ENCODE measurements at regions not wholly inside any gene's neighbourhood (a gene's known extent, or its start where the extent isn't known, plus 50 kb on each side); places are given as distances from the start of the nearest gene placed in this dataset.

DNA sequence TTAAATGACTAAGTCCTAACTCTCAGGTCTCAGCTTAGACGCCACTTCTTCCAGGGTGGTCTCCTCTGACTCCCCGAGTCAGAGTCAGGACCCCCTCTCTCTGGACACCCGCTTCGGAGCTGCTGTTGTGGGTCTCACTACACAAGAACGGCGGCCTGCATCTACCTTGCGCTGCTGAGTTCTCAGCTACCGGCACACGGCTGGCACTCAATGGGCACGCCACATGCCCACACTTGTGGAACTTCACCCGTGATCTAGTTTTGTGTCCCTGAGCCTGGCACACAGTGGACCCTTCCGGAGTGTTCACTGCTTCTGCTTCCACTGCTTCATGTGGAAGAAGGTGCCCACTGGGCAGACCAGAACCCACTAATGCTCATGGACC lies 58.3 kb upstream of the ID2 start:
- no peak overlapping the region for H3K9ac ChIP-seq (ENCODE audit: low read length in 2 of 2)
- no peak overlapping the region for H3K27ac ChIP-seq (ENCODE audit: low read length)
- no peaks in the 10 kb centered on the region for H3K4me1 ChIP-seq (ENCODE audit: control insufficient read depth, insufficient read depth, low read length)
- no peaks in the 10 kb centered on the region for H3K9me3 ChIP-seq (ENCODE audit: control insufficient read depth in 2 of 2, low read length in 2 of 2)
- no peaks in the 10 kb centered on the region for H3K27me3 ChIP-seq (ENCODE audit: control insufficient read depth in 1 of 2, insufficient read depth in 2 of 2, low read length in 2 of 2)
- no peaks in the 10 kb centered on the region for H3K36me3 ChIP-seq (ENCODE audit: control insufficient read depth in 2 of 2, insufficient read depth in 2 of 2, low read length in 2 of 2)
- no peak overlapping the region for H3K4me3 ChIP-seq (ENCODE audit: low read length in 2 of 2)

DNA sequence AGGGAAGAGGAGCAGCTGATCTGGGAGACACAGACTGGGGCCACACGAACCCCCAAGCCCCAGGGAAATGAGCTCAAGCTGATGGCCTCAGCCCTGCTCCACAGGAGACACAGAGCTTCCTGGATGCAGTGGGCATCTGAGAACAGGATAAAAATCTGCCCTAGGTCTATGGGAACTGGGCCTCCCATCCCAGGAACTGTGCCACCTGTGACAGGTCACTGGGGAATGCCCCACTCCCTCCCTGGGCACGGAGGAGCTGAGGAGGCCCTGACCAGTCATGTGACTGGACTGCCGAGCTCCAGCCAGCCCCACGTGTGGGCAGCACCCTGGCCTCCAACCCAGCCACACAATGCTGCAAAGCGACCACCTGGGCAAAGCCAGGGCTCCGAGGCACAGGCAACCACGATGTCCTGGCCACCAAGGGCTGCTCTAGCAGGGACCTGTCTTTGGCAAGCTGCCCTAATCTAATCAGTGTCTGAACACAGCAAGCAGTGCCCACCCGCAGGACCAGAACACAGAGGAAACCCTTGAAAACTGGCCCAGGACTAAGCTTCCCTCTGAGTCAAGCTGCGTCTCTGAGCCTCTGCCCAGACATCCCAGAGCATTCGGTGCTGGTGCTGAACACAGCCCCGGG lies 57.8 kb upstream of the ID2 start:
- H3K9me3 ChIP-seq (ENCODE audit: control insufficient read depth in 2 of 2, low read length in 2 of 2) = no peaks in the 10 kb centered on the region
- H3K4me1 ChIP-seq (ENCODE audit: control insufficient read depth, insufficient read depth, low read length) = no peaks in the 10 kb centered on the region
- no peak overlapping the region for H3K27ac ChIP-seq (ENCODE audit: low read length)
- H3K4me3 ChIP-seq (ENCODE audit: low read length in 2 of 2) = no peak overlapping the region
- no peaks in the 10 kb centered on the region for H3K27me3 ChIP-seq (ENCODE audit: control insufficient read depth in 1 of 2, insufficient read depth in 2 of 2, low read length in 2 of 2)
- no peak overlapping the region for H3K9ac ChIP-seq (ENCODE audit: low read length in 2 of 2)
- no peaks in the 10 kb centered on the region for H3K36me3 ChIP-seq (ENCODE audit: control insufficient read depth in 2 of 2, insufficient read depth in 2 of 2, low read length in 2 of 2)

DNA sequence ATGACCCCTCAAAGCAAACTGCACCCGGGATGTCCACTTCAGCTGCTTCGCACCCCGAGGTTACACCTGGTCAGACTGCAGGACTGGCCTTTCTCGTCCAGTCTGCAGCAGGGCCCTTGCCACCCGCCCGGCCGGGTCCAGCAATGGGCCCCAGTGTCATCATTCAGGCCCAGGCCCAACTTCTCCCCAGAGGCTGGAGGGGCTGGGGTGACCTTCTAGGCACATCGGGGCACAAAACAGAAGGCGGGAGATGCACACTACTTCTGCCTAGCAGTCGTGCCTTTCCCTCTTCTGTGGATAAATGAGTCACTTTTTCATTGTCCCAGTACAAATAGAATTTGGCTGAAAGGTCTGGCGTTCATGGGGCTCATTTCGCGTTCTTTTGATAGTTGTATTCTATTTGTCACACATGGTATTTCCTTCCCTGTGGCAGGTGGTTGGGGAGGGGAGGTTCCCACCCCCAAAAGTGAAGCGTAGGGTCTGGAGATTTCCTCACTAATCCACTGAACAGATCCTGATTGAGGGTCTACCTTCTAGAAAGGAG lies 56.9 kb upstream of the ID2 start:
- H3K4me3 ChIP-seq (ENCODE audit: low read length in 2 of 2) = no peak overlapping the region
- no peaks in the 10 kb centered on the region for H3K9me3 ChIP-seq (ENCODE audit: control insufficient read depth in 2 of 2, low read length in 2 of 2)
- H3K27me3 ChIP-seq (ENCODE audit: control insufficient read depth in 1 of 2, insufficient read depth in 2 of 2, low read length in 2 of 2) = no peaks in the 10 kb centered on the region
- H3K27ac ChIP-seq (ENCODE audit: low read length) = no peak overlapping the region
- H3K9ac ChIP-seq (ENCODE audit: low read length in 2 of 2) = no peak overlapping the region
- no peaks in the 10 kb centered on the region for H3K4me1 ChIP-seq (ENCODE audit: control insufficient read depth, insufficient read depth, low read length)
- no peaks in the 10 kb centered on the region for H3K36me3 ChIP-seq (ENCODE audit: control insufficient read depth in 2 of 2, insufficient read depth in 2 of 2, low read length in 2 of 2)

DNA sequence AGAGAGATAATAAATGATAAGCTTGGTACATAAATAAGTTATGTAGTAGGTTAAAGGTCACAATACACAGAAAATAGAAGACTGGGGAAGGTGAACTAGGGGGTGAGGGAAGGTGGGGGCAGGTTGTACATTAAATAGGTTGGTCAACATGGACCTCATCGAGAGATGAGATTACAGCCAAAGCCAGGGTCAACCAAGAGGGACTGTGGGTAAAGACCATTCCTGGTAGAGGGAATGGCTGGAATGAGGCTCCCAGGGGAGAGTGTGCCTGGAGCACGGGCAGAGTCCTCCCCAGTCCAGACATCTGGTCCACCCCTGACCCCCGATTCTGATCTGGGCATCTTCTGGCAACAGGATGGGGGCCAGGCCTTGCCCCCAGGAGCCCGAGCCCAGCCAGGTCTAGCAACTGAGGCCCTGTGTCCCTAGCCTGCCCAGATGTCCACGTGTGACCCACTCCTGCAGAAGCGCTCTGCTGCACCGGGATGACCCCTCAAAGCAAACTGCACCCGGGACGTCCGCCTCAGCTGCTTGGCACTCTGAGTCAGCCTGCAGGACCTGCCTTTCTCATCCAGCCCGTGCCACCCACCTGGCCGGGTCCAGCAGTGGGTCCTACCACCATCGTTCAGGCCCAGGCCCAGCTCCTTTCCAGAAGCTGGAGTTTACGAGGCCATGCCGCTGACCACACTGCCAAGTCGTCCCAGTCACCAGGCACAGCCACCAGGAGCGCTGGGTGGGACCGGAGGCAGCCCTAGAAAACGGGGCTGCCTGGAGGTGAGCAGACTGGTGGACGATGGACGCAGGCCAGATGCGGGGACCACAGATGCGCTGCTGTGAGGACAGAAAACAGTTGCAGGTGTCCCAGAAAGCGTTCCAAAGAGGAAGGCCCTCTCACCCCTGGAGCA lies 56.2 kb upstream of the ID2 start:
- H3K4me3 ChIP-seq (ENCODE audit: low read length in 2 of 2) = no peak overlapping the region
- H3K27ac ChIP-seq (ENCODE audit: low read length) = no peak overlapping the region
- no peaks in the 10 kb centered on the region for H3K36me3 ChIP-seq (ENCODE audit: control insufficient read depth in 2 of 2, insufficient read depth in 2 of 2, low read length in 2 of 2)
- no peaks in the 10 kb centered on the region for H3K4me1 ChIP-seq (ENCODE audit: control insufficient read depth, insufficient read depth, low read length)
- H3K9me3 ChIP-seq (ENCODE audit: control insufficient read depth in 2 of 2, low read length in 2 of 2) = no peaks in the 10 kb centered on the region
- H3K9ac ChIP-seq (ENCODE audit: low read length in 2 of 2) = no peak overlapping the region
- H3K27me3 ChIP-seq (ENCODE audit: control insufficient read depth in 1 of 2, insufficient read depth in 2 of 2, low read length in 2 of 2) = no peaks in the 10 kb centered on the region

DNA sequence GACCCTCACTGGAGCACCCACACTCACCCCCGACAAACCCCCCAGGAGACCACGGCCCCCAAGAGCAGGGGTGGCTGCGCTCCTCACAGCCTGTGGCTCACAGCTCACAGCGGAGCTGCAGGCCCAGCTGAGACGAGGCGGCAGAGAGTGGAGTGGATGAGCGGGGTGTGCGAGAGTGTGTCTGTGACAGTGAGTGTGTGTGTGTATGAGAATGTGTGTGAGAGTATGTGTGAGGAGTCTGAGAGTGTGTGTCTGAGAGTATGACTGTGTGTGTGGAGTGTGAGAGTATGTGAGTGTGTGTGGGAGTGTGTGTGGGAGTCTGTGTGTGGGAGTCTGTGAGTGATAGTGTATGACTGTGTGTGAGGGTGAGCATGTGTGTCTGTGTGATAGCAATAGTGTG lies 55.3 kb upstream of the ID2 start:
- no peaks in the 10 kb centered on the region for H3K4me1 ChIP-seq (ENCODE audit: control insufficient read depth, insufficient read depth, low read length)
- no peak overlapping the region for H3K4me3 ChIP-seq (ENCODE audit: low read length in 2 of 2)
- H3K9me3 ChIP-seq (ENCODE audit: control insufficient read depth in 2 of 2, low read length in 2 of 2) = no peaks in the 10 kb centered on the region
- H3K27me3 ChIP-seq (ENCODE audit: control insufficient read depth in 1 of 2, insufficient read depth in 2 of 2, low read length in 2 of 2) = no peaks in the 10 kb centered on the region
- H3K9ac ChIP-seq (ENCODE audit: low read length in 2 of 2) = no peak overlapping the region
- no peaks in the 10 kb centered on the region for H3K36me3 ChIP-seq (ENCODE audit: control insufficient read depth in 2 of 2, insufficient read depth in 2 of 2, low read length in 2 of 2)
- H3K27ac ChIP-seq (ENCODE audit: low read length) = no peak overlapping the region

DNA sequence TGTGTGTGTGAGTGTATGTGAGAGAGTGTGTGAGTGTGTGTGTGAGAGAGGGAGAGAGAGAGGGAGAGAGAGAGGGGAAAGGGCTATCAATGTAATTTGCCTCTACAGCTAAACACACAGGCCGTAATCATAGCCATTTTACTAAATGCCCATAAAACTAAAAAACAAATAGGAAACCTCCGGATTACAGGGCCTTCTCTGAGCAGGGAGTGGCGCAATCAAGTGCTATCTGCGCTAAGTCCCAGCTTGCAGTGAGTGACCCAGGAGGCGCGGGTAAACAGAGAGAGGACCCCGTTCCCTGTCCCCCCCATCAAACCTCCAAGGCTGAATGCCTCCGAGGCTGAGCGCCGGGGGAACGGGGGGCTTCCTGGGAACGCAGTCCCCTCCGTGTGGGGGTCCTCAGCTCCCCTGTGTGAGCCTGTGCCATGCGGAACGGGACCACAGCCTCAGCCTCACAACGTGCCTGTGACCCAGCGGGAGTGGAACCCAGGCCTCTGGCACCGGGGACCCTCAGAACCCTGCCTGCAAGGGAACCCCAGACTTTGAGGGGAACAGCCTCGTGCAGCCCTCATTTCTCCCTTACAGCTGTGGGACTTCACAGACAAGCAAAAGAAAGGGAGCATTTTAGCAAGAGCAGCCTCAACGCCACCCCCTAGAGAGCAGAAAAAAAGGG lies 54.7 kb upstream of the ID2 start:
- no peak overlapping the region for H3K4me3 ChIP-seq (ENCODE audit: low read length in 2 of 2)
- H3K27me3 ChIP-seq (ENCODE audit: control insufficient read depth in 1 of 2, insufficient read depth in 2 of 2, low read length in 2 of 2) = no peaks in the 10 kb centered on the region
- H3K27ac ChIP-seq (ENCODE audit: low read length) = no peak overlapping the region
- no peak overlapping the region for H3K9ac ChIP-seq (ENCODE audit: low read length in 2 of 2)
- H3K4me1 ChIP-seq (ENCODE audit: control insufficient read depth, insufficient read depth, low read length) = no peaks in the 10 kb centered on the region
- no peaks in the 10 kb centered on the region for H3K9me3 ChIP-seq (ENCODE audit: control insufficient read depth in 2 of 2, low read length in 2 of 2)
- no peaks in the 10 kb centered on the region for H3K36me3 ChIP-seq (ENCODE audit: control insufficient read depth in 2 of 2, insufficient read depth in 2 of 2, low read length in 2 of 2)

DNA sequence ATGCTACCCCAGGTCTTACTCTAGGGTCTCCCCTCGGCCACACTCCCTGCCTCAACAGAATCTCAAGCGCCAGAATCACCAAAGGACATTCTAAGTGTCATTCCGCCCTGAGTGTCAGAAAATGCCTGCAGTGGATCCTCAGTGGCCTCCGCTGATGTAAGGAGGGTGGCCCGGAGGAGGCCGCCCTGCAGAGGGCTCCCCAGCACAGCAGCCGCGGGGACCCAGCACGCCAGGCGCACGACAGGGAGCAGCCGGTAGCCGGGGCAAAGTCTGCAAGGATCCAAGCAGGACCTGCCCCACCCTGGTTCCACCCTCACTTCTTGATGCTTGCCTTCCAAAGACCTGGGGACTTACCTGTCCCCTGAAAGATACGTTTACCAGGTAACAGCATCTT lies 54.2 kb upstream of the ID2 start:
- Histone ChIP-seq H3K4me3 (ENCODE audit: low read length in 2 of 2) (no peak overlapping the region), H3K27ac (ENCODE audit: low read length) (no peak overlapping the region)

DNA sequence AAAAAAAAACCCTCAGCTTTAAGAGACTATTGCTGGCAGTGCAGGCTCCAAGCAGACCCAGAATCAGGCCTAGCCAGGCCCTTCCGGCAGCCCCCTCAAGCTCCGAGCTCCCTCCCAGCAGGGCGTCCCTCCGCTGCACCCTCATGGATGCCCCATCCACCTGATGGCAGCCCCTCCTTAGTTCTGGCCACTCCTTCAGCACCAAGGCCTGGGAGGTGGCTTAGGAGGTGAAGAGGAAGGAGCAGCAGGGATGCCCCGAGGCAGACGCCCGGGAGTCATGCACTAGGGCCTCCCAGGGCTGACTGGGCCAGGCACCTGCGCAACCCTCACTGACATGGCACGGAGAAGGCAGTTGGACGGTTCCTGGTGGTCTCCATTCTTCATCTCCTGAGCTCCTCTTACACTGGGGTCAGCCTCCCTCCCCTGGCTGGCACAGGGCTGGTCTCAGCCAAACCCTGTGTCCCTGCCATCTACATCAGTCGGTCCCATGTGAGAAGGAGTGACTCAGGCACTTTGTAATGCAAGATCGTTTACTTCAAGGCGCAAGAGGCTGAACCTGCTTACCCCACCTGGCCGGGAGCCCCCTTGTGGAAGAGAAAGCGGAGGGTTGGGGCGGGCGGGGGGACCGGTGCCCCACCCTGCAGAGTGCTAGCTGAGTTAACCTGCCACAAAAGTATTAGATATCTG lies 53.5 kb upstream of the ID2 start:
- H3K9me3 ChIP-seq (ENCODE audit: control insufficient read depth in 2 of 2, low read length in 2 of 2) = no peaks in the 10 kb centered on the region
- H3K27me3 ChIP-seq (ENCODE audit: control insufficient read depth in 1 of 2, insufficient read depth in 2 of 2, low read length in 2 of 2) = no peaks in the 10 kb centered on the region
- H3K36me3 ChIP-seq (ENCODE audit: control insufficient read depth in 2 of 2, insufficient read depth in 2 of 2, low read length in 2 of 2) = no peaks in the 10 kb centered on the region
- no peak overlapping the region for H3K27ac ChIP-seq (ENCODE audit: low read length)
- no peak overlapping the region for H3K4me3 ChIP-seq (ENCODE audit: low read length in 2 of 2)
- H3K9ac ChIP-seq (ENCODE audit: low read length in 2 of 2) = no peak overlapping the region
- H3K4me1 ChIP-seq (ENCODE audit: control insufficient read depth, insufficient read depth, low read length) = no peaks in the 10 kb centered on the region

More for the DNA sequence above, 54.2 kb upstream of the ID2 start:
- Histone ChIP-seq H3K9me3 (ENCODE audit: control insufficient read depth in 2 of 2, low read length in 2 of 2) (no peaks in the 10 kb centered on the region), H3K9ac (ENCODE audit: low read length in 2 of 2) (no peak overlapping the region), H3K27me3 (ENCODE audit: control insufficient read depth in 1 of 2, insufficient read depth in 2 of 2, low read length in 2 of 2) (no peaks in the 10 kb centered on the region), H3K36me3 (ENCODE audit: control insufficient read depth in 2 of 2, insufficient read depth in 2 of 2, low read length in 2 of 2) (no peaks in the 10 kb centered on the region), H3K4me1 (ENCODE audit: control insufficient read depth, insufficient read depth, low read length) (no peaks in the 10 kb centered on the region)

DNA sequence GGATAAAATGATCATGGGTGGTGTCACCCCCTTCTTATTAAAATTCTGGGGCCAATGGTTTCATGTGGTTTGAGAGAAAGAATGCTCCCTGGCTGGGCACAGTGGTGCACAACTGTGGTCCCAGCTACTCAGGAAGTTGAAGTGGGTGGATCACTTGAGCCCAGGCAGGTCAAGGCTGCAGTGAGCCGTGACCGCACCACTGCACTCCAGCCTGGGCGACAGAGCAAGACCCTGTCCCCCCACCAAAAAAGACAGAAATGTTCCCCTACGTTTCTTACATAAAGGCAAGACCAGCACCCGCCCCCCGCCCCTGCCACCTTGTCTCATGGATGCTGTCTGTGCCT lies 53.0 kb upstream of the ID2 start:
- H3K36me3 ChIP-seq (ENCODE audit: control insufficient read depth in 2 of 2, insufficient read depth in 2 of 2, low read length in 2 of 2) = no peaks in the 10 kb centered on the region
- H3K27ac ChIP-seq (ENCODE audit: low read length) = no peak overlapping the region
- no peak overlapping the region for H3K4me3 ChIP-seq (ENCODE audit: low read length in 2 of 2)
- H3K4me1 ChIP-seq (ENCODE audit: control insufficient read depth, insufficient read depth, low read length) = no peaks in the 10 kb centered on the region
- H3K9me3 ChIP-seq (ENCODE audit: control insufficient read depth in 2 of 2, low read length in 2 of 2) = no peaks in the 10 kb centered on the region
- no peaks in the 10 kb centered on the region for H3K27me3 ChIP-seq (ENCODE audit: control insufficient read depth in 1 of 2, insufficient read depth in 2 of 2, low read length in 2 of 2)
- H3K9ac ChIP-seq (ENCODE audit: low read length in 2 of 2) = no peak overlapping the region

DNA sequence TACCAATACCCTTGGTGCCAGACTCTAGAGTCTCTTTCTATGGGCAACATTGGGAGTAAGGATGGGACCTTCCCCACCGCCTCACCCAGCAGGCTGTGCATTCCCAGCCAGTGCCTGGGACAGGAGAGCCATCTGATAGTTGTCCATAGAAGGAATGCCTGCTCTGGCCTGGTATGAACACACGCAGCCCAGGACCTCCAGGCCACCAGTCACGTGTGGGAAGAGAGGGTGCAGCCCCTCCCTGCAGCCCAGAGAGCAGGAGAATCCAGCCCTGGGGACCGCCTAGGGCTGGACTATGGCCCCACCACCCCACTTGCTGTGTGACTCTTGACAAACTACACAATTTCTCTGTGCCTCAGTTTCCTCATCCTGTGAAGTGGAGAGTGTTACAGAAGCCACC lies 52.5 kb upstream of the ID2 start:
- H3K4me1 ChIP-seq (ENCODE audit: control insufficient read depth, insufficient read depth, low read length) = no peaks in the 10 kb centered on the region
- H3K27me3 ChIP-seq (ENCODE audit: control insufficient read depth in 1 of 2, insufficient read depth in 2 of 2, low read length in 2 of 2) = no peaks in the 10 kb centered on the region
- no peak overlapping the region for H3K27ac ChIP-seq (ENCODE audit: low read length)

More for the DNA sequence above, 52.5 kb upstream of the ID2 start:
- no peak overlapping the region for H3K9ac ChIP-seq (ENCODE audit: low read length in 2 of 2)
- no peak overlapping the region for H3K4me3 ChIP-seq (ENCODE audit: low read length in 2 of 2)
- no peaks in the 10 kb centered on the region for H3K36me3 ChIP-seq (ENCODE audit: control insufficient read depth in 2 of 2, insufficient read depth in 2 of 2, low read length in 2 of 2)
- no peaks in the 10 kb centered on the region for H3K9me3 ChIP-seq (ENCODE audit: control insufficient read depth in 2 of 2, low read length in 2 of 2)

All from stomach smooth muscle (tissue), 2 donors.